ENCODE measurements at regions not wholly inside any gene's neighbourhood (a gene's known extent, or its start where the extent isn't known, plus 50 kb on each side); places are given as distances from the start of the nearest gene placed in this dataset.

DNA sequence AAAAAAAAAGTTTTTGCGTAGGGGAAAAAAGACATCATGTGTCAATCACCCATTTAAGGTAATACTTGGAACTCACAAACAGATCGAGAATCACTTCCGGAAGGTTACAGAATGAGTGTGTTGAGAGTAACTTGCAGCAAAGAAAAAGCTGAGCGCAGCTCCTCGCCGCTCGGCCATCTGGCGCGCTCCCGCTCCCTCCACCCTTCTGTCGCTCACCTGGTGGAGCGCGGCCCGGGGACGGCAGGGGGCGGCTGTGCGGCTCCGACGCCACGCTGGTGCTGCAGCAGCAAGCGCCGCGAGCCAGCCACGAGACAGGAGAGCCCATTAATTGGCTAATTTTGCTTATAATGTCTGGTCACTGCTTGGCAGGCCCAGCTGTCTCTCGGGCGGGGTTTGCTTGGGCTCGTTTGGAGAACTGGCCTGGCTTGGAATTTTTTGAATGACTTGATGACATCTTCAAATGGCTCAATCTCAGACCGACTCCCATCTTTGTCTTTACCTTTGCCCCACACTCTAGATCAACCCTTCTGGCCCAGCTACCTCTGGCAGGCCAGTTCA, 601.8 kb downstream of the CCDC171 start:
- DNase-seq (ENCODE audit: low read depth in 2 of 2), result peak; percentile 39 to 46

DNA sequence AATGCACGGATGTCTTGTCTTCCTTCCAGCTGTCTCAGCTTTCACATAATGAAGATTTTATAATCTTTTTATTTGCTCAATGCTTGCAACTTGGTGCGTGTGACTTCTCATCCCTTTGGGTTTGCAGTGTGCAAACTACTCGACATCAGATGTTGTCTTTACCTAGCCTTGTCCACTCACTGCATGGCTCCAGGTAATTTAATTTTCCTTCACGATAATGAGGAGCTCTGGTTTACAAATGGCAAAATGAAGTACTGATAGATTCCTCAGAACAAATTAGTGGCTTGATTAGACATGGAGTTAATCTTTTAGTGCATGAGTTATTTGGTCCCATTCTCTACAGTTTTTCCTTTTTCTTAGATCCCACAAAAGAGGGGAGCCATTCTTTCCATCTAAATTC, 603.0 kb downstream of the CCDC171 start:
- DNase-seq (ENCODE audit: low read depth in 2 of 2), result no peak

DNA sequence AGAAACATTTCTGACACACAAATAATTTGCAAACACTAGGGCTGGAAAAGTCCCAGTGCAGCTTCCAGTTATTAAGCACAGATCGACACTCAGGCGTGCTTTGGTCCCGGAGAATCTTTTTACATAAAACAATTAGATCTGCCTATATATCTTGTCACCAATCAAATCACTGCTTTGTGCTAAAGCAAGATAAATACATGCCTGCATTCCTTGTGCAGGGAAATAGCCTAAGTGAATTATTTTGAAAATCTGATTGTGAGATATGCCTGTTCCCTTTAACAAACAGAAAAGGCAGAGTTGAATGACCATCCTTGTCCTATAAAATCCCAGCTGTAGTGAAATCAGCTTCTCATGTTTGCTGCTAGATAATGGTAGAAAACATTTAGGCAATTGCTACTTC, 604.4 kb downstream of the CCDC171 start:
- no peak for DNase-seq (ENCODE audit: low read depth in 2 of 2)

DNA sequence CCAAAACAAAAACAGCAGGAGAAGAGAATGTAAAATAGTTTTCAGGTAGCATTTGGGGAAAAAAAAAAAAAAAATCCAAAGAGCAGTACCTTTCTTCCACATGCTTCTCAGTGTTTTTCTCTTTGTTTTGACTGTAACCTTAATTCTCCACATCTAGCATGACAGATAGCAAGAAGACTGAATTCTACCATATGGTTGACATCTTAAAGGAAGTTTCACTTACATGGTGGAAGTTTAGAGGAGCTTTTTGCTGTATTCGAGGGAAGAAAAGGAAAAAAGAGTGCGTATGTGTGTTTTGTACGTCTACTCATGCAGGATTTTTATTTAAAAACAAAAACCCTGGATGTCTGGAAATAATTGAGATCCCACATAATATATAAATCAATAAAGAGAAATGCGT, 604.8 kb downstream of the CCDC171 start:
- DNase-seq (ENCODE audit: low read depth in 2 of 2), result no peak

DNA sequence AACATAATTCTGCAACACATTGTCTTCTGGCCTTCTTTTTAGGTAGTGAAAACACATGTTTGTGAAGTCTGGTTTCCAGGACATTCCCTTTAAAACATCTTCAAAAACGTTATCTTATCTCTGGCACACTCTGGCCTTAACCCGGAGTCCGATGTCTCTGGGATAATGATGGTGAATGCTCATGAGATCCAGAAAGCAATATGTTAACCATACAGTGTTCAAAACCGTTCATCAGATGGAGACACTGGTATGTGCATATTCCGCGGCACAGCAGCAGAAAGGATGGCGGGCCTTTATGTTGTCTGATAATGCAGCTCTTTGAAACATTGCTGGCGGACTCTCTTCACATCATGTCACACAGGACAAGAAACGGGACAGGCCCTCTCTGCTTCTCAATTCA, 605.2 kb downstream of the CCDC171 start:
- DNase-seq (ENCODE audit: low read depth in 2 of 2), result no peak

DNA sequence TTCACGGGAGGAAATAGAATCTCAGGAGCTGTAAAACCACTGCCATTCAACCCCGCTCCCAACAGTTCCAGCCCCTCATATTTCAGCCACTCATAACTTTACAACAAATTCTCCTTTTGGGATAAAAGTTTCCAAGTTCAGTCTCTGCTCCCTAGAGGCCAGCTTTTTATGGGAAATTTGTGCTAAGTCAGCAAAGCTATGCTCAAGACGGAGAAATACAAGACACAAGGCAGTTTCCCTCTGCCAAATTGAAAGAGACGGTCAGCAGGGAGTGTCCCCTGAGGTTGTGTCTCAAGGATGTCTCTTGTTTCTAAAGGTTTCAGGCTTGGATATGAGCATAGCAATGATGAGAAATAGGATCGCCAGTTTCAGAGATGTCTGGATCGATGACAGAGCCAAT, 608.6 kb downstream of the CCDC171 start:
- DNase-seq (ENCODE audit: low read depth in 2 of 2), result no peak

DNA sequence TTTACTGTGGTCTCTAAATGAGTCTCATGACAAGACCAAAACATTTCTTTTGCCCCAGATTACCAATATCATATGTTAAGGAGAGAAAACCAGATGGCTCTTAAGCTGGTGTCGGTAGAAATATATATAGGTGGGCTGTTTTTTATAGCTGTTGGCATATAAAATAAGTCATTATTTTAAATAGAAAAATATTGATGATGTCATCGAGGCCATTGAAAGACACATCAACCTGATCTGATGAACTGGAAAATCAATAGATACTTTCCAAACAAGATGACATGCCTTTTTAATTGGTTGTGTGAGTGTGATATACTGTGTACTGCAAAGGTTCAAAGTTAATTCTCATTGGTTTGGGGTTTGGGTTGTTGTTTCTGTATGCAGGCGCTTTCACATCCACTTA, 617.3 kb downstream of the CCDC171 start:
- DNase-seq (ENCODE audit: low read depth in 2 of 2), result no peak

DNA sequence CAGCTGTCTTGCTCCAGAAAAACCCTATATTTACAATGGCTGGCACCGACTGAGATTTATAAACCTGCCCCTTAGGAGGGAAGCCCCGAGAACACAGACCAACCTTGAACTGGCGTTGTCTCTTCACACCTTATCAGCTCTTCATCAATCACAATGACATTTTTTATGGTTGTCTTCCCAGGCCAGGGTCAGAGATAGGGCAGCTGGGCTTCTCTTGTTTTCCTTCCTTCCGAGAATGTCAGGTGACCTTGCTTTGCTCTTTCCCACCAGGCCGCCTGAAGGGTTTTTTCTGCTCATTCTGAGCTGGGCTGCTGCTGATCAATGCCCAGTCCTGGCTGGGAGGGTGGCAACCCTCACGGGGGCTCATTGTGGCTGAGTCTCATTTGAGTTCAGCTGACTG, 619.1 kb downstream of the CCDC171 start:
- no peak for DNase-seq (ENCODE audit: low read depth in 2 of 2)

DNA sequence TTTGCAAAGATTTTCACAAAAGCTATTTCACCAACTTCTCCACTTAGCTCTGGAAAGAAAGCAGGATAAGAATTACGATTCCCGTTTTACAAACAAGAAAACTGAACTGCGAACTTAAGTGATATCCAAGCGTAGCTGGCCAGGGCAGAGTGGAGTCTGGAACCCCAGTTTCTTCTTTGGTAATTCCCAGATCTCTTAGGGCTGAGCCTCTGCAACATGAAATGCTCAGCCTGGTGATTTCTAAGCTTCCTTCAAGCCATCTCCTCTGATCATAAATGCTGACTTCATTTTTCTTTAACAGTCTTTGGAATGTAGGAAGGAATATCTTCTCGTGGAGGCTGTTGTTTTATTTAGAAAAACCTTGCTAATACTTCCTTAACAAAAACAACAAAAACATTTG, 620.0 kb downstream of the CCDC171 start:
- DNase-seq (ENCODE audit: low read depth in 2 of 2), result no peak

DNA sequence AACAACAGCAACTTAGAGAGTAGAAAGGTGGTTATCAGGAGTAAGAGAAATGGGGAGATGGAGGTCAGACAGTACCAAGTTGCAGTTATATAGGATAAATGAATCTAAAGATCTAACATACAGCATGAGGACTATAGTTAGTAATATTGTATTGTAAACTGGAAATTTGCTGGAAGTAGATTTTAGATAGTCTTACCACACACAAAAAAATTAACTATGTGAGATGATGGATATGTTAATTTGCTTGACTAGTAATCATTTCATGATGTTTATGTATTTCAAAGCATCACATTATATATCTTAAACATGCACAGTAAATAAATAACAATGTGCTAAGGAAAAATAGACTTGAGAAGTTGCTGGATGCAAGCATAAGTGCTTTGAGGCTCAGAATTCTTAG, 622.1 kb downstream of the CCDC171 start:
- DNase-seq (ENCODE audit: low read depth in 2 of 2), result no peak

DNA sequence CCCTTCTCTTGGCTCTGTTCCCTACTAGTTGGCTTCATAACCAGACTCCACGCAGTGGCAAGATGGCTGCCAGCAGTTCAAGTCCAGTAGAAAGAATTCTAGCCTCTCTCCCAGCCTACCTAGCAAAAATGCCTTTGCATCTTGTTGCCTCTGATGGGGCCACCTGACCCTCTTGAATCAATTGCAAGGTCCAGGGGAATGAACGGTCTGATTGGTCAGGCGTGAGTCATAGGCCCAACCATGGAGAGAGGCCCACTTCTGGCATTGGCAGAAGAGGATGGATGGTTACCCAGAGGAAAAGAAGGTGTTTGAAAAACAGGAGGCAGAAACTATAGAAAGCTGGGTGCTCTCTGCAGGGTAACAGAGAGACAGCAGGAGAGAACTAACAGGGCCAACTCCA, 622.6 kb downstream of the CCDC171 start:
- DNase-seq (ENCODE audit: low read depth in 2 of 2), result no peak

DNA sequence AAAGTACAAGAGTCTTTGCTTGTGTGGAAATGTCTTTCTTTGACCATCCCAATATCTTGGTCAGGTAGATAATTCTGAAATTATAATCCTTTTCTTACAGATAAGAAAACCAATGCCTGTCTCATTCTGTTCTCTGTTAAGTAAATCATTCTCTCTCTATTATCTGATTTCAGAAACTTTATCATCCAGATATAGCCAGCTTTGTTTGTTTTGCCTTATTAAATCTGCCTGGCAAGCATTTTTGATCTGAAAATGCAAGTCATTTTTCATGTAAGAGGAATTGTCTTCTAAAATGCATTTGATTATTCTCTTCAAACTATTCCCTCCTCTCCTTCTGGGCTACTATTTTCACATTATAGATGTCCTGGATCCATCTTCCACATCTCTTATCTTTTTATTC, 625.5 kb downstream of the CCDC171 start:
- no peak for DNase-seq (ENCODE audit: low read depth in 2 of 2)

DNA sequence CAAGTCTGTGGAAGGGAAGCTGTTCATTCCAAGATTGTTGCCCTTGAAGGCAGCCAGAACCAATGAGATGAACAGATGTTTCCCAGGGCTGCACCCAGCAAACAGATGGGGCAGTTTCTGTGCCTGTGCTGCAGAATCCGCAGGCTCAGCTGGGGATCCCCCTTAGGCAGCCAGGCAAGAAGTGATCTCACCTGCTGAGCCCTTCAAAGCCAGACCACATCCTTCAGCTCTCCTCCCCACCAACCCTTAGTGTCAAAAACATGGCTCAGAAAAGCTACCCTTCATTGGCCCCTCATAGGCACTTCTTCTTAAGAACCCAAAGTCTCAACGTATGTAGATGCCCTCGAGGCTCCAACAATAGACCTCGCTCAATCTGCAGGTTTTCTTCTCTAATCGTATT, 626.7 kb downstream of the CCDC171 start:
- DNase-seq (ENCODE audit: low read depth in 2 of 2), result peak in 1 of 2 donors; percentile 10

DNA sequence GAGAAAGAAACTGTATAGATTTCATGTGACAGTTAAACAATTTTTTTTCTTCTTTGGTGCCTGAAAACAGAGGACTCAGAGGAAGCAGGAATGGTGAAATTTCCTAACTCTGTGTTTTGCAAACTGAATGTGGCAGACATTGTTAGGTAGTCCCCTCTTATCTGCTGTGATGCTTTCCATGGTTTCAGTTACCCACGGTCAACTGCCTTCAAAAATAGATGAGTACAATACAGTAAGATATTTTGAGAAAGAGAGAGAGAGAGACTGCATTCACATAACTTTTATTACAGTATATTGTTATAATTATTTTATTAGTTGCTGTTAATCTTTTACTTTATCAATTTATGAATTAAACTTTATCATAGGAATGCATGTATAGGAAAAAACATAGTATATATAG, 627.2 kb downstream of the CCDC171 start:
- DNase-seq (ENCODE audit: low read depth in 2 of 2), result no peak

DNA sequence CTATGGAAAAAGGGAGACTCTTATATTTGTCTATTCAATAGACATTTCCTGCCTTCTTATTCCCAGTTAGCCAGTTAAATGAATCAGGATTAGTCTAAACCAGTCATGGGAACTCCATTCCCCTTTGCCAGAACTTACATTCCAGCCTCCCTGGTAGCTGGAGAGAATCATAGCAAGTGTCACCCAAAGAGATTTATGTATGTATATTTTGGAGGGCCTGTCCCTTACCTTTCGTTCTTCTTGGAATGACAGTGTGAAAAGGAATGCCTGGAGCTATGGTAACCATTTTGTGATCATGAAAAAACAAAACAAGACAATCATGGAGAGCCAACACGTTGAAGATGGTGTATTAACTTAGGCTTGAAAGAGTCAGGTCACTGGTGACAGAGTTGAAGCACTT, 627.7 kb downstream of the CCDC171 start:
- DNase-seq (ENCODE audit: low read depth in 2 of 2), result no peak

DNA sequence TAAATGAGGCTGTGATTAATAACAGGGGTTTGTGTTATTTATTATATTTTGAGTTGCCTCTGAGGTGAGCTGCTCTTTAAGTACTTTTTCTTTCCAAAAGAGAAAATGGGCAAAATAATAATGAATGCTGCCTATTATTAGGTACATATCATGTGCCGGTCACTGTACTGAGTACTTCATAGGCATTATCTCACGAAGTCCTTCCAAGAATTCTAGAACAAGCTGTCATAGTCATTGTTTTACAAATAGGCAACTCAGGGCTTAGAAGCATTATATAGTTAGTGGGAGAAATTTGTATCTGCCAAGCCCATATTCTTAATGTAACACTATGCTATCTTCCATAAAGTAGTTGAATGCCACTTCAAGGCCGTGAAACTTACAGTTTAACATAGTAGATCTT, 628.7 kb downstream of the CCDC171 start:
- DNase-seq (ENCODE audit: low read depth in 2 of 2), result no peak

DNA sequence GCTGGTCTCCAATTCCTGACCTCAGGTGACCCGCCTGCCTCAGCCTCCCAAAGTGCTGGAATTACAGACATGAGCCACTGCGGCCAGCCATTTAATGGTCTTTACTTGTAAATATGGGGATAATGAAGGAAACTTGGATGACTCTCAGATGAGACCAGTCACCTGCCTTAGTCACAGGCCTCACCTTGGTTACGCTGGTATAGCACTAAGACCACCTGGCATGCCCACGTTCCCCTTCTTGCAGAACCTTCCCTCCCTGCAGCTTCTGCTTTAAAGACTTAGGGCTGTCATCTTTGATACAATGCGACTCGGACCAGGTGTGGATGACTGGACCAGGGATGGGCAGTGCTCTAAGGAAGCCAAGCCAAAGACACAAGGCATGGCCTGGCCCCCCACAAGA, 629.9 kb downstream of the CCDC171 start:
- no peak for DNase-seq (ENCODE audit: low read depth in 2 of 2)

DNA sequence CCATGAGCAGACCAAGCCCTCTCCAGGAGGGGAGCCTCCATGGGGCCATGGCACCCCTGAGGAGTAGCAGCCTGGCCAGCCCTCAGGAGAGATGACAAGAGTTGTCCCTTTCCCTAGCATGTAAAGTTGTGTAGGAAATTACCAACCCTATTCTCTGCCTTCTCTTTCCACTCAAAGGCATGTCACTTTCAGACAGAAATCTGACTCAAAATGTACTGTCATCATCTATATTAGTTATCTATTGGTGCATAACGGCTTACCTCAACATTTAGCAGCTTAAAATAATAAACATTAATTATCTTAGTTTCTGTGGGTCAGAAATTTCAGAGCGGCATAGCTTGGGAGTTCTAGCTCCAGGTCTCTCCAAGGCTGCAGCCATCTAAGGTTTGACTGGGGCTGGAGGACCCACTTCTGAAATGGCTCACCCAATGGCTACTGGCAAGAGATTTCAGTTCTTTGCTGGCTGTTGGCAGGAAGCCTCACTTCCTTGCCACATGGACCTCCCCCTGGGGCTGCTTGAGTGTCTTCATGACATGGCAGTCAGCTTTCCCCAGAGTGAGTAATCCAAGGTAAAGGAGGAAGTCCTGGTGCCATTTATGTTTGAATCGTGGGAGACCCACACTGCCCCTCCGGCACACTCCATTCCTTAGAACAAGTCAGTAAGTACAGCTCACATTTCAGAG, 632.3 kb downstream of the CCDC171 start:
- DNase-seq (ENCODE audit: low read depth in 2 of 2), result no peak

DNA sequence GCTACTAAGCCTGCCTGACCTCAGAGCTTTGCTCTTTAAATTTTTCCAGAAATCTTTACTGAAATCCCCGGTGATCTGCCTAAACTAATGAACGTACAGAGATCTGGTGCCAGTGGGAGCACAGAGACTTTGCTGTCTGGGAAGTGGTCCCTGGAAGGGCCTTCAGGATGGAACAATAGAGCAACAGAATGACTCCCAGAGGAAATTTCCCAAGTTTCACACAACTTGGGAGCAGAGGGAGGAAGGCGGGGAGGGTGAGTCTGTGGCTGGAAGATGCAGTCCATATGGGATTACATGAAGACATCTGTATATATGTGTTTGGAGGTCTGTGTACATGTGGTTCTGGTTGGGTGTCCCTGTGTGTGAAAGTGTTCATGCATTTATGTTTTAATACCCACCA, 638.3 kb downstream of the CCDC171 start:
- DNase-seq (ENCODE audit: low read depth in 2 of 2), result no peak

DNA sequence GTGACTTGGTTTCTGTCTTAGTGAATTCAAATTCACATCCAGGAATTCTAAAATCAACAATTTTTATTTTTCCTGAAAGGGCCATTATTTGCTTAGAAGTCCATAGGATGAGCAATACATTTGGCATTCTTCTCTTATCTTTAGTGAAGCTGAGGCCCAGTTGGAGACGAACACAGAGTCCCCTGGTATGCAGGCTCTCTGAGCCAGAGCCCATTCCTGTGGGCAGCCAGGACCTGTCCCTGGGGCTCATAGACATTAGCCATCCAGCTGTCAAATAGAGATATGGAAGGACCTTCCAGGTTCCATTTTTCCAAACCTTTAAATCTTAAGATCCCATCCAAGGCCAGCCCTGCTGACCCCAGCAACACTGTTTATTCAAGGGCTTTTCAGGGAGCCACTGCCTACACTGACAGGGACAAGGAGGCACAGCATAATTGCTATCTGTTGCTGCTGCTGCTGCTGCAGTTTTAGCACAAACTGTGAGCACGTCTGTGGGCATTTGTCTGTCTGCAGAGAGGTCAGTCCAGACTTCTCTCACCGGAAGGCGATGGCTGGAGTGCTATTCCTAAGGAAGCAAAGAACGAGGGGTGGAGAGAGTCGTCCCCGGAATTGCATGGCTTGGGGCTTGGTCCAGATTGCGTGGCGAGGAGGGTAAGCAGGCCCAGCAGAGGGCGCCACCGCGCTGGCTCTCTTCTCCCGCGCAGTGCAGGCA, 639.0 kb downstream of the CCDC171 start:
- DNase-seq (ENCODE audit: low read depth in 2 of 2), result peak; percentile 38 to 49

DNA sequence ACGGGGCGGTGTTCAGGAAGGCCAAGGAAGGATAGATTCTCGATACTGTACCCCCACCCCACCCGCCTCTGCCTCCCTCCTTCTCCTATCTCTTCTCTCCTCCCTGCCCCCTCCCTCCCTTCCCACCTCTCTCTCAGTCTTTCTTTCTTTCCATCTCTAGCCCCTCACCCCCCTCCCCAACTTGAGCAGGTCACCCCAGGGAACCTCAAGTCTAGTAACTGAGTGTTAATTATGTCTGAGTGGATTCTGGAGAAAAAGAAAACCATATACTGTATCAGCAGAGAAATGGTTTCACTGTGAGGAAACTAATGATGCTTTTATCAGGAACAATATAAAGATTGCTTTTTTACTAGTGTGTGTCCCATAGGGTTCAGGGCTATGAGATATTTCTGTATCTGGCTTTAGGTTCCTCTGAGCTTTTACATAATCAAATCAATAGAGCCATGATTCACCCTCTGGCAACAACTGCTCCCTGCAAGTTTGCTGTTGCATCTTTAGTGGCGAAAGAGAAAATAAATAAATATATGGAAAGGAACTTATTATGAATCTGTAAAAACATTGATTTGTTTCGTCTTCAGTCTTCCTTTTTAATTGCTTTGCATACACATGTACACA, 639.7 kb downstream of the CCDC171 start:
- no peak for DNase-seq (ENCODE audit: low read depth in 2 of 2)

DNA sequence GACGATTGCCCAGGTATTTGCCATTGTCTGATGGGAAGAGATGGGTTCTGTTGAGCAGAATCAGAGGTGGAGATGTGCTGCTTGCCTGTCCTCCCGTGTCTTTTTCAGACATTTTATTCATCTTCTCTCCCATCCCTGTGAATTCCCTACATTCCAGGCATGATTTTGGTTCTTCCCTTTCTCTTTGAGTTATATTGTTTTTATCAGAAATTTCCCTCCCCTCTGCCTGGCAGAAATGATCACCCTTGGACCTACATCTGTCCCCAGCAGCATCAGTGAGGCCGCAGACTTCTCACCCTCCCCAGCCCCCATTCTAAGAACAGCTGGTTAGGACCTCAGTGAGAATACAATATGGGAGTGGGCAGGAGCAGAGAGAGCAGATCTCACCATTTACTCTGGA, 640.2 kb downstream of the CCDC171 start:
- no peak for DNase-seq (ENCODE audit: low read depth in 2 of 2)

DNA sequence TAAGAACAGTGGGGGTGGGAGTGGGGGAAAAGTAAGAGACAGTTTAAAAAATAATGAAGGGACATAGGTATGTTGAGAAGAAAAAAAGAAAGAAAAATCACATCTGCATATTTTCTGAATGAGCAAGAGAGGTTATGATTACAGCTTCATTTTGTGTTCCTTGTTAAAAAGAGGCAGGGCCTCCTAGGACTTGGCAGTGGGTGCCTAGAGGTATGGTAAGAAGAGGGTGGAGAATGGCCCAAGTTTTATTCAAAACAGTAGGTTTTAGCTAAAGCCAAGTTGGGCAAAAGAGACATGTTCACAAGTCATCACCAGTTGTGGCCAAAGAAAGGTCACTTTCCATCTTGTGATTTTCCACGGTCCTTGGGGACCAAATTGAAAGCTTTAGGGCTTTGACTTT, 643.4 kb downstream of the CCDC171 start:
- no peak for DNase-seq (ENCODE audit: low read depth in 2 of 2)
